GM12878 (cell line): ENCODE measurements at regions not wholly inside any gene's neighbourhood (a gene's known extent, or its start where the extent isn't known, plus 50 kb on each side); places are given as distances from the start of the nearest gene placed in this dataset.

Experiments used
- ATAC-seq: fragments of 200-7000 bp; cut with Tn5 transposase; 3 replicates; pipeline ENCODE4 v1.9.1; 2020; ENCODE audit warnings: mild to moderate bottlenecking, moderate library complexity
- BruUV-seq: library from RNA; stranded (reverse); fragments of 400-500 nt; replicated peaks from 2 replicates; lab custom pipeline; 2021; lab: Mats Ljungman, UMichigan
- CTCF ChIA-PET: fragments of 300-600 bp; sonication (Branson Sonifier 250); formaldehyde crosslinking; extraction: SDS; loops from one replicate; lab custom pipeline; 2021; ENCODE audit warnings: inconsistent platforms; lab: Yijun Ruan, JAX
- POLR2A ChIA-PET: fragments of 350-600 bp; formaldehyde crosslinking; extraction: SDS; loops from one replicate; lab custom pipeline; 2021; ENCODE audit warnings: inconsistent platforms; lab: Charles Lee
- RAD21 ChIA-PET: fragments of 300-600 bp; sonication (Branson Sonifier 250); formaldehyde crosslinking; loops from one replicate; lab custom pipeline; 2023; ENCODE audit warnings: antibody characterized with exemption; ENCODE audit not compliant: unreplicated experiment; lab: Charles Lee
- SMC1A ChIA-PET: fragments of 300-600 bp; sonication (Branson Sonifier 250); formaldehyde crosslinking; loops from one replicate; lab custom pipeline; 2023; ENCODE audit not compliant: unreplicated experiment, uncharacterized antibody; lab: Charles Lee
- DNase-seq: peaks from one replicate; pipeline ENCODE4 v3.0.0-alpha.2; 2011; ENCODE audit warnings: low read depth, low spot score
- FAIRE-seq: peaks from 3 replicates; lab custom pipeline; 2011; peaks lifted over from hg19 to GRCh38; lab: Jason Lieb, UNC
- H2AFZ ChIP-seq: 2 replicates; pipeline ENCODE4 v1.6.0; 2011; ENCODE audit warnings: low read depth, low read length, control low read depth; ENCODE audit not compliant: control insufficient read depth
- H3K27ac ChIP-seq: 2 replicates; pipeline ENCODE4 v1.5.1; 2011; ENCODE audit warnings: control low read depth; ENCODE audit not compliant: control insufficient read depth, insufficient read depth
- H3K27me3 ChIP-seq, 2 experiments: replicated peaks in 1 of 2; 2 replicates each; pipeline versions ENCODE4 v1.6.0 to v1.6.1; 2011; ENCODE audit warnings: low read length in 1 of 2; ENCODE audit not compliant: control insufficient read depth in 2 of 2, insufficient read depth in 2 of 2
- H3K36me3 ChIP-seq, 2 experiments: 2 replicates each; pipeline ENCODE4 v1.5.1; 2011; ENCODE audit warnings: low read length in 1 of 2; ENCODE audit not compliant: control insufficient read depth in 2 of 2, insufficient read depth in 2 of 2
- H3K4me1 ChIP-seq: 2 replicates; pipeline ENCODE4 v1.6.1; 2011; ENCODE audit warnings: mild to moderate bottlenecking, low read length, moderate library complexity, mixed read lengths; ENCODE audit not compliant: control insufficient read depth, insufficient read depth
- H3K4me2 ChIP-seq: 2 replicates; pipeline ENCODE4 v1.6.0; 2011; ENCODE audit warnings: control low read depth; ENCODE audit not compliant: control insufficient read depth, insufficient read depth
- H3K4me3 ChIP-seq: fragments of 200-600 bp; sonication (generic); 2 replicates; pipeline ENCODE4 v1.5.1; 2016
- H3K79me2 ChIP-seq: 2 replicates; pipeline ENCODE4 v1.6.0; 2011; ENCODE audit warnings: low read length; ENCODE audit not compliant: control insufficient read depth, insufficient read depth
- H3K9ac ChIP-seq: 2 replicates; pipeline ENCODE4 v1.8.0; 2011; ENCODE audit warnings: low read length, control low read depth, mixed read lengths; ENCODE audit not compliant: control insufficient read depth, insufficient read depth
- H3K9me3 ChIP-seq: replicated peaks from 3 replicates; pipeline ENCODE4 v1.5.1; 2011; ENCODE audit warnings: mild to moderate bottlenecking, low read length; ENCODE audit not compliant: control insufficient read depth, insufficient read depth
- H4K20me1 ChIP-seq: 2 replicates; pipeline ENCODE4 v1.6.0; 2011; ENCODE audit not compliant: control insufficient read depth, insufficient read depth
- NR2F1 ChIP-seq: fragments of 450-650 bp; conservative IDR thresholded peaks from 2 replicates; pipeline ENCODE4 v1.6.1; 2017; ENCODE audit warnings: mild to moderate bottlenecking
- SIX5 ChIP-seq: IDR thresholded peaks from 2 replicates; pipeline ENCODE4 v1.6.1; 2011; ENCODE audit warnings: mild to moderate bottlenecking, low read depth, low read length, moderate library complexity; ENCODE audit not compliant: severe bottlenecking
- SPI1 ChIP-seq: IDR thresholded peaks from 2 replicates; pipeline ENCODE4 v1.6.1; 2011; ENCODE audit warnings: low read depth, mild to moderate bottlenecking, low read length, moderate library complexity, borderline replicate concordance; ENCODE audit not compliant: insufficient read depth
- ZNF207 ChIP-seq: fragments of 450-650 bp; IDR thresholded peaks from 2 replicates; pipeline ENCODE4 v1.6.1; 2014; ENCODE audit warnings: antibody characterized with exemption, mild to moderate bottlenecking, borderline replicate concordance
- ZSCAN29 ChIP-seq: fragments of 450-650 bp; IDR thresholded peaks from 2 replicates; pipeline ENCODE4 v1.6.1; 2017; ENCODE audit warnings: mild to moderate bottlenecking, moderate library complexity
- WGBS: methylation state at CpG from one replicate; pipeline ENCODE4 v1.1.6; 2016; ENCODE audit warnings: low lambda C conversion rate; ENCODE audit not compliant: insufficient replicate concordance, insufficient coverage; ENCODE audit errors: missing lambda C conversion rate; 5-methylcytosine and 5-hydroxymethylcytosine counted together
- in situ Hi-C: fragments of 300-500 bp; cut with MboI; formaldehyde crosslinking; loops from 9 replicates; pipeline ENCODE4 v1.14.3; 2018; ENCODE audit warnings: mixed read lengths
- intact Hi-C: fragments of 100-400 bp; cut with micrococcal nuclease; formaldehyde crosslinking; loops from one replicate; pipeline ENCODE4 v1.14.2; 2022; ENCODE audit not compliant: unreplicated experiment
- TF ChIP-seq, protein P1 (sequence below): IDR thresholded peaks from 2 replicates; pipeline ENCODE4 v1.6.1; 2012; ENCODE audit warnings: low read depth, low read length, improper control_type of control experiment

GRCh38 chr10:71045204-71045809, 156.9 kb upstream of the PCBD1 start:
- H3K4me1 ChIP-seq: no peaks in the 10 kb centered on the region
- H3K9me3 ChIP-seq: no peaks in the 10 kb centered on the region
- in situ Hi-C loops: no loop called here
- no peak overlapping the region for H2AFZ ChIP-seq
- WGBS: 35% methylated on average over 10 of the region's 10 CpGs
- FAIRE-seq (no peak), DNase-seq (no peak), ATAC-seq (peak; percentile 46; the same call in 2 of the 3 replicates)
- H3K27ac ChIP-seq: no peak overlapping the region
- SMC1A ChIA-PET: interaction anchor here (0.6 kb wide), 1 partner anchor 219 kb away, joined by 3 read pairs; no protein-coding TSS in a partner anchor
- POLR2A ChIA-PET: no interaction called here
- BruUV-seq: no TSS peak
- CTCF ChIA-PET: no interaction called here
- peaks cover 2 to 10% of the 10 kb centered on the region in 2 experiments; a peak in 3 of 4 replicates for H3K27me3 ChIP-seq
- RAD21 ChIA-PET: no interaction called here
- H3K79me2 ChIP-seq: no peaks in the 10 kb centered on the region
- intact Hi-C loops: loop anchor here (10.0 kb wide), 1 partner anchor 121 kb away; no protein-coding TSS in a partner anchor
- H3K36me3 ChIP-seq: no peaks in the 10 kb centered on the region
- H4K20me1 ChIP-seq: peaks cover under 1% of the 10 kb centered on the region; the same call in 1 of the 2 replicates
- TF ChIP-seq, protein P1, sequence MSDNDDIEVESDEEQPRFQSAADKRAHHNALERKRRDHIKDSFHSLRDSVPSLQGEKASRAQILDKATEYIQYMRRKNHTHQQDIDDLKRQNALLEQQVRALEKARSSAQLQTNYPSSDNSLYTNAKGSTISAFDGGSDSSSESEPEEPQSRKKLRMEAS: no peak
- TF ChIP-seq SPI1 (peak; percentile 73; the same call in 1 of the 2 replicates), NR2F1 (0 out of 2 replicates have a peak, but pooled peaks have one; percentile 22)
- H3K9ac ChIP-seq: no peak overlapping the region
- no peak overlapping the region for H3K4me2 ChIP-seq
- H3K4me3 ChIP-seq: no peak overlapping the region

DNA sequence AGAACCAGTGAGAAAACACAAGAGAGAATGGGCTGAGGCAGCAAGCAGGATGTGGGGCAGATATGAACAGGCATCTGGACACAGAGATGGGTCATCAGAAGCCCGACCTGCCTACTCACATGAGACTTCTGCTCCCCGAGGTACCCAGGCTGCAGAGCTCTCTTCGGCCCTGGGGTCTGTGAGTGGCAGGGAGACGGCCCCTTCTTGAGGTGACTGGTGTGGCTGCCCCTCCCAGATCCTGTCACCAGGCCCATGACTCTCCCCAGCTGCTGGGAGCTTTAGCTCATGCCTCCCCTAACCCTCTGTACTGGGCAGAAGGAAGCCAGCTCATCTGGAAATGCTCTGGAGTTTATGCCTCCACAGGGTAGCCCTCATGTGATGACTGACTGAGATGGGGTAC, 157.6 kb upstream of the PCBD1 start:
- 0% methylated on average over 4 of the region's 4 CpGs for WGBS
- Histone ChIP-seq H3K4me3 (no peak overlapping the region), H4K20me1 (peaks cover 3% of the 10 kb centered on the region; the same call in 1 of the 2 replicates), H2AFZ (no peak overlapping the region), H3K9me3 (no peaks in the 10 kb centered on the region), H3K4me1 (no peaks in the 10 kb centered on the region), H3K27me3 (peaks cover 2 to 10% of the 10 kb centered on the region in 2 experiments; a peak in 3 of 4 replicates), H3K79me2 (no peaks in the 10 kb centered on the region), H3K4me2 (no peak overlapping the region), H3K36me3 (no peaks in the 10 kb centered on the region), H3K27ac (no peak overlapping the region), H3K9ac (no peak overlapping the region)
- TF ChIP-seq SIX5: no peak
- TF ChIP-seq ZSCAN29: no peak
- no peak for TF ChIP-seq ZNF207
- DNase-seq (no peak), ATAC-seq (no peak), FAIRE-seq (no peak)
- CTCF ChIA-PET: no interaction called here
- intact Hi-C loops: loop anchor here (10.0 kb wide), 1 partner anchor 121 kb away; no protein-coding TSS in a partner anchor
- BruUV-seq: no TSS peak
- POLR2A ChIA-PET: no interaction called here
- RAD21 ChIA-PET: no interaction called here
- SMC1A ChIA-PET: no interaction called here
- in situ Hi-C loops: no loop called here
